Omental fat pad (tissue), 3 donors: ENCODE measurements at regions not wholly inside any gene's neighbourhood (a gene's known extent, or its start where the extent isn't known, plus 50 kb on each side); places are given as distances from the start of the nearest gene placed in this dataset.

ENCODE experiments used
- ATAC-seq: fragments of 150-250 bp; one replicate; pipeline ENCODE4 v1.9.1; 2016; ENCODE audit warnings: mild to moderate bottlenecking, moderate library complexity; ENCODE audit not compliant: low FRiP score
- DNase-seq: peaks from one replicate; pipeline ENCODE4 v3.0.0-alpha.2; 2019; ENCODE audit warnings: low spot score
- CTCF ChIP-seq, 3 donors: fragments of 450-650 bp; IDR thresholded peaks; one replicate each; pipeline ENCODE4 v1.5.1; 2016 to 2017; ENCODE audit warnings: antibody characterized with exemption in 3 of 3, mild to moderate bottlenecking in 3 of 3, moderate library complexity in 2 of 3

GRCh38 chr7:81210137-81211064, 291.6 kb upstream of the SEMA3C start:
- ATAC-seq: peak; percentile 79
- no peak for DNase-seq
- TF ChIP-seq CTCF (IDR thresholded peaks at IDR 0.05): no peak

DNA sequence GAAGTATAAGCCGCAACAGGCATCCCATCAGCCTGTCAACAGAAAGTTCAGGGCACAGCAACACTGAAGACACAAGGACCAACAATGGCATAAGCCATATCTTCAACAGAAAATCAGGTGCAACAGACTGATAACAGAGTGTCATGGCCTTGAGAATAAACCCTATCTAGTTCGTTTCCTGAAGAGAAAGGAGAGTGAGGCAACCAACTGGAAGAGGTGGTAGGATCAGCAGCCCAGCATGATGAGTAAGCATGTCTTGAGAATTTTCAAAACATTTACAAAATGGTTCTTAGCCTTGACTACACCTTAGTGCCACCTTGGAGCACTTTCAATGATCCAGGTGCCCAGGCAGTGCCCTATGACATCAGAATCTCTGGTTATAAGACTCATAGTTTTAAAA, 290.2 kb upstream of the SEMA3C start:
- no peak for TF ChIP-seq CTCF (IDR thresholded peaks at IDR 0.05)
- no peak for ATAC-seq
- DNase-seq: no peak

DNA sequence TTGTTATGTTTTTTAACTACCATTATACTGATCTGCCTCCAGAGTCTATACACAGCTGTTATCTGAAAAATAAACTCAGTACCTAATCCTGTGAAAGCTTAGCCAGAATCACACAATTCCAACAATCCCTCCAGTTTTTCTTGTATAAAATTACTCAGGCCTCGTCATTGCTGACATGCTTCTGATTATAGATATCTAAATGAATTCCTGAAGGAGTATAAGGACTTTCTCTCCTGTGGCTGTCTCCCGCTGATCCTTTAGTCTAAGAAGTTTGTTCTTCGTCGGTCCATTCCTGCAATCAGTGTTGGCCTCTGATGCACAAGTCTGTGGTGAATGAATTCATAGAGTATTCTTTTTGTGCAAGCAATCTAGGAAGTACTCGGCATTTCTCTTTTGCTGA, 288.9 kb upstream of the SEMA3C start:
- TF ChIP-seq CTCF (IDR thresholded peaks at IDR 0.05): no peak
- ATAC-seq: no peak
- no peak for DNase-seq

GRCh38 chr7:81206667-81207360, 288.0 kb upstream of the SEMA3C start:
- no peak for TF ChIP-seq CTCF (IDR thresholded peaks at IDR 0.05)
- DNase-seq (no peak), ATAC-seq (no peak)

GRCh38 chr7:81206217-81206616, 287.4 kb upstream of the SEMA3C start:
- TF ChIP-seq CTCF (IDR thresholded peaks at IDR 0.05): no peak
- DNase-seq (no peak), ATAC-seq (no peak)

DNA sequence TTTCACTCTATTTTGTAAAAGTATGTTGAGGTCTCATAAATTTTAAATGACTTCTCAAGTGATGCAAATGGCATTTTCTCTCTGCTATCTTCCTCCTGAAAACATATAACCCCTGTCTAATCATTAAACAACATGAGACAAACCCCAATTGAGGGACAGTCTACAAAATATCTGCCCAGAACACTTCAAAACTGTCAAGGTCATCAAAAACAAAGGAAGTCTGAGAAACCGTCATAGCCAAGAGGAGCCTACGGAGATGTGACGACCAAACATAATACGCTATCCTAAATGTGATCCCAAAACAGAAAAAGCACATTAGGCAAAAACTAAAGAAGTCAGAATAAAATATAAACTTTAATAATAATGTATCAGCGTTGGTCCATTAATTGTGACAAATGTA, 282.3 kb upstream of the SEMA3C start:
- DNase-seq (no peak), ATAC-seq (no peak)
- TF ChIP-seq CTCF (IDR thresholded peaks at IDR 0.05): no peak
